HEK293 (cell line): ENCODE measurements at regions not wholly inside any gene's neighbourhood (a gene's known extent, or its start where the extent isn't known, plus 50 kb on each side); places are given as distances from the start of the nearest gene placed in this dataset.
"Not testable (repeated sequence)": the region's sequence is repeated elsewhere in the genome, so short reads cannot be mapped to it uniquely, and the experiment has no call there.

Experiments
- CTCF ChIA-PET: fragments of 350-600 bp; formaldehyde crosslinking; extraction: SDS; loops from one replicate; lab custom pipeline; 2021; ENCODE audit warnings: antibody characterized with exemption; lab: Yijun Ruan, JAX
- POLR2A ChIA-PET: fragments of 300-600 bp; formaldehyde crosslinking; extraction: SDS; loops from one replicate; lab custom pipeline; 2020; ENCODE audit warnings: antibody characterized with exemption, inconsistent platforms; lab: Yijun Ruan, JAX
- H3K27ac ChIP-seq: fragments of 200-500 bp; sonication (Bioruptor generic); 2 replicates; pipeline ENCODE4 v1.5.1; 2014; ENCODE audit warnings: low read depth, low read length, control low read depth, inconsistent platforms; ENCODE audit errors: extremely low read depth
- H3K36me3 ChIP-seq, 2 experiments: fragments of 200-500 bp in 1 of 2; sonication (Bioruptor generic) in 1 of 2; 1 replicate in 1 of 2; 2 replicates in 1 of 2; pipeline ENCODE4 v1.5.1; 2014 to 2017; ENCODE audit warnings: inconsistent platforms in 2 of 2, low read length in 2 of 2; ENCODE audit not compliant: control insufficient read depth in 2 of 2, insufficient read depth in 1 of 2
- H3K4me1 ChIP-seq: fragments of 200-500 bp; sonication (Bioruptor generic); 2 replicates; pipeline ENCODE4 v1.5.1; 2014; ENCODE audit warnings: mild to moderate bottlenecking, low read length, inconsistent platforms; ENCODE audit not compliant: control insufficient read depth, insufficient read depth
- H3K4me3 ChIP-seq: 2 replicates; pipeline ENCODE4 v1.5.1; 2011; ENCODE audit warnings: low read depth, mild to moderate bottlenecking, control low read depth, low read length, moderate library complexity
- H3K9me3 ChIP-seq: fragments of 200-500 bp; sonication (Bioruptor generic); 2 replicates; pipeline ENCODE4 v1.5.1; 2014; ENCODE audit warnings: low read depth, low read length, inconsistent platforms; ENCODE audit not compliant: control insufficient read depth, insufficient read depth
- BCL11B ChIP-seq: fragments of 450-650 bp; formaldehyde crosslinking; IDR thresholded peaks from 2 replicates; pipeline ENCODE4 v1.5.1; 2016; ENCODE audit warnings: low read depth, missing biosample characterization, missing genetic modification characterization
- BCL6B ChIP-seq: fragments of 450-650 bp; formaldehyde crosslinking; IDR thresholded peaks from 2 replicates; pipeline ENCODE4 v1.5.1; 2017; ENCODE audit warnings: missing biosample characterization, missing genetic modification characterization
- EGR2 ChIP-seq: fragments of 450-650 bp; formaldehyde crosslinking; IDR thresholded peaks from 2 replicates; pipeline ENCODE4 v1.5.1; 2016; ENCODE audit warnings: low read depth, missing biosample characterization, missing genetic modification characterization
- KLF9 ChIP-seq: fragments of 450-650 bp; formaldehyde crosslinking; IDR thresholded peaks from 2 replicates; pipeline ENCODE4 v1.5.1; 2016; ENCODE audit warnings: missing biosample characterization, missing genetic modification characterization, low read depth
- PATZ1 ChIP-seq: fragments of 450-650 bp; formaldehyde crosslinking; IDR thresholded peaks from 2 replicates; pipeline ENCODE4 v1.5.1; 2016; ENCODE audit warnings: missing biosample characterization, missing genetic modification characterization
- PRDM2 ChIP-seq: fragments of 450-650 bp; formaldehyde crosslinking; IDR thresholded peaks from 2 replicates; pipeline ENCODE4 v1.5.1; 2016; ENCODE audit warnings: missing biosample characterization, missing genetic modification characterization, borderline replicate concordance
- TRIM28 ChIP-seq: IDR thresholded peaks from 2 replicates; pipeline ENCODE4 v1.6.1; 2011; ENCODE audit warnings: low read length, control low read depth, borderline replicate concordance
- ZNF155 ChIP-seq: fragments of 450-650 bp; formaldehyde crosslinking; IDR thresholded peaks from 2 replicates; pipeline ENCODE4 v1.5.1; 2016; ENCODE audit warnings: missing biosample characterization, missing genetic modification characterization
- ZNF18 ChIP-seq: fragments of 450-650 bp; formaldehyde crosslinking; IDR thresholded peaks from 2 replicates; pipeline ENCODE4 v1.5.1; 2016; ENCODE audit warnings: missing biosample characterization, missing genetic modification characterization
- ZNF2 ChIP-seq: fragments of 450-650 bp; formaldehyde crosslinking; IDR thresholded peaks from 2 replicates; pipeline ENCODE4 v1.5.1; 2016; ENCODE audit warnings: missing biosample characterization, missing genetic modification characterization
- ZNF211 ChIP-seq: fragments of 450-650 bp; formaldehyde crosslinking; IDR thresholded peaks from 2 replicates; pipeline ENCODE4 v1.5.1; 2016; ENCODE audit warnings: low read depth, missing biosample characterization, missing genetic modification characterization
- ZNF292 ChIP-seq: fragments of 450-650 bp; formaldehyde crosslinking; IDR thresholded peaks from 2 replicates; pipeline ENCODE4 v1.5.1; 2016; ENCODE audit warnings: low read depth, missing biosample characterization, missing genetic modification characterization, borderline replicate concordance
- ZNF391 ChIP-seq: fragments of 450-650 bp; formaldehyde crosslinking; IDR thresholded peaks from 2 replicates; pipeline ENCODE4 v1.5.1; 2016; ENCODE audit warnings: low read depth, missing biosample characterization, missing genetic modification characterization, borderline replicate concordance
- ZNF394 ChIP-seq: fragments of 450-650 bp; formaldehyde crosslinking; IDR thresholded peaks from 2 replicates; pipeline ENCODE4 v1.5.1; 2016; ENCODE audit warnings: missing biosample characterization, missing genetic modification characterization, mild to moderate bottlenecking, moderate library complexity, borderline replicate concordance
- ZNF398 ChIP-seq: fragments of 450-650 bp; formaldehyde crosslinking; IDR thresholded peaks from 2 replicates; pipeline ENCODE4 v1.5.1; 2017; ENCODE audit warnings: missing biosample characterization, missing genetic modification characterization
- ZNF423 ChIP-seq: fragments of 450-650 bp; formaldehyde crosslinking; IDR thresholded peaks from 2 replicates; pipeline ENCODE4 v1.5.1; 2016; ENCODE audit warnings: missing biosample characterization, missing genetic modification characterization
- ZNF571 ChIP-seq: fragments of 450-650 bp; formaldehyde crosslinking; IDR thresholded peaks from 2 replicates; pipeline ENCODE4 v1.5.0; 2017; ENCODE audit warnings: missing biosample characterization, missing genetic modification characterization
- ZNF704 ChIP-seq: fragments of 450-650 bp; formaldehyde crosslinking; IDR thresholded peaks from 2 replicates; pipeline ENCODE4 v1.5.1; 2016; ENCODE audit warnings: missing biosample characterization, missing genetic modification characterization

- no peak for TF ChIP-seq PRDM2 (tag by site-specific recombination)
- TF ChIP-seq ZNF211 (tag by site-specific recombination) = no peak
- TF ChIP-seq BCL11B (tag by site-specific recombination) = no peak
- no peak for TF ChIP-seq ZNF18 (tag by site-specific recombination)
- no peak for TF ChIP-seq ZNF423 (tag by site-specific recombination)
- no peak for TF ChIP-seq ZNF704
- no peak for TF ChIP-seq ZNF391 (tag by site-specific recombination)
- no peak for TF ChIP-seq ZNF571 (tag by site-specific recombination)
- TF ChIP-seq EGR2 (tag by site-specific recombination) = no peak
- no peak for TF ChIP-seq BCL6B (tag by site-specific recombination)
- TF ChIP-seq, all 188 proteins: peak for 0
Measured at GRCh38 chr6:30810813-30811339, 66.5 kb upstream of the IER3 start (continued).

GRCh38 chr6:30807566-30807965 lies 63.2 kb upstream of the IER3 start:
- H3K4me1 ChIP-seq, H3K27ac ChIP-seq, POLR2A ChIA-PET, H3K4me3 ChIP-seq, CTCF ChIA-PET, H3K36me3 ChIP-seq, H3K9me3 ChIP-seq: not testable (repeated sequence)

- POLR2A ChIA-PET = interaction anchor here (0.7 kb wide), 1 partner anchor 29 kb away, joined by 3 read pairs; no protein-coding TSS in a partner anchor
- Histone ChIP-seq H3K36me3 (no peaks in the 10 kb centered on the region), H3K9me3 (no peaks in the 10 kb centered on the region), H3K4me1 (no peaks in the 10 kb centered on the region), H3K27ac (no peak overlapping the region), H3K4me3 (no peak overlapping the region)
- CTCF ChIA-PET = interaction anchor here (0.6 to 1.1 kb wide), 2 partner anchors 103 to 266 kb away, joined by 3 read pairs; no protein-coding TSS in a partner anchor
- TF ChIP-seq TRIM28 (no peak), KLF9 (tag by site-specific recombination) (no peak), ZNF292 (tag by site-specific recombination) (no peak), ZNF155 (tag by site-specific recombination) (no peak), ZNF398 (no peak), ZNF394 (tag by site-specific recombination) (no peak), PATZ1 (no peak), ZNF2 (tag by site-specific recombination) (no peak)
Measured at GRCh38 chr6:30806581-30807183, 62.3 kb upstream of the IER3 start.
